Keratinocyte (primary cell): ENCODE measurements at regions not wholly inside any gene's neighbourhood (a gene's known extent, or its start where the extent isn't known, plus 50 kb on each side); places are given as distances from the start of the nearest gene placed in this dataset.

Experiments used
- EZH2 ChIP-seq: IDR thresholded peaks from one replicate; pipeline ENCODE4 v1.6.1; 2012; ENCODE audit warnings: inconsistent platforms, mild to moderate bottlenecking, low read length, moderate library complexity
- TF ChIP-seq, protein P1 (sequence below), 3 experiments: IDR thresholded peaks in 1 of 3; conservative IDR thresholded peaks in 1 of 3; optimal IDR thresholded peaks in 1 of 3; 2 replicates in 2 of 3; 3 replicates in 1 of 3; pipeline versions ENCODE3 to v1.5.1; 2011; ENCODE audit warnings: low read length in 3 of 3, mild to moderate bottlenecking in 3 of 3, moderate library complexity in 2 of 3, control low read depth in 1 of 3, inconsistent platforms in 1 of 3; ENCODE audit not compliant: insufficient read depth in 2 of 3; ENCODE audit errors: extremely low read depth in 1 of 3

DNA sequence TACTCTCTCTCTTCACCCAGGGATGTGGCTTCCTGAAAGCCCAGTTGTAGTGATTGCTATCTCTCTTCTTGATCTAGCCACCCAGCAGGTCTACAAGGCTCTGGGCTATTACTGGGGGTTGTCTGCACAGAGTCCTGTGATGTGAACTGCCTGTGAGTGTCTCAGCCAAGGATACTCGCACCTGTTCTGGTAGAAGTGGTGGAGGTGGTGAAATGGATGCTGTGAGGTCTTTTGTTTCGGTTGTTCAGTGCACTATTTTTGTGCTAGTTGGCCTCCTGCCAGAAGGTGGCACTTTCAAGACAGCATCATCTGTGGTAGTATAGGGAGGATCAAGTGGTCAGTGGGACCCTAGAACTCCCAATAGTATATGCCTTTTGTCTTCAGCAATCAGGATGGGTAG is 268.0 kb downstream of the GABRG1 start:
- TF ChIP-seq EZH2, result no peak
- TF ChIP-seq, protein P1, sequence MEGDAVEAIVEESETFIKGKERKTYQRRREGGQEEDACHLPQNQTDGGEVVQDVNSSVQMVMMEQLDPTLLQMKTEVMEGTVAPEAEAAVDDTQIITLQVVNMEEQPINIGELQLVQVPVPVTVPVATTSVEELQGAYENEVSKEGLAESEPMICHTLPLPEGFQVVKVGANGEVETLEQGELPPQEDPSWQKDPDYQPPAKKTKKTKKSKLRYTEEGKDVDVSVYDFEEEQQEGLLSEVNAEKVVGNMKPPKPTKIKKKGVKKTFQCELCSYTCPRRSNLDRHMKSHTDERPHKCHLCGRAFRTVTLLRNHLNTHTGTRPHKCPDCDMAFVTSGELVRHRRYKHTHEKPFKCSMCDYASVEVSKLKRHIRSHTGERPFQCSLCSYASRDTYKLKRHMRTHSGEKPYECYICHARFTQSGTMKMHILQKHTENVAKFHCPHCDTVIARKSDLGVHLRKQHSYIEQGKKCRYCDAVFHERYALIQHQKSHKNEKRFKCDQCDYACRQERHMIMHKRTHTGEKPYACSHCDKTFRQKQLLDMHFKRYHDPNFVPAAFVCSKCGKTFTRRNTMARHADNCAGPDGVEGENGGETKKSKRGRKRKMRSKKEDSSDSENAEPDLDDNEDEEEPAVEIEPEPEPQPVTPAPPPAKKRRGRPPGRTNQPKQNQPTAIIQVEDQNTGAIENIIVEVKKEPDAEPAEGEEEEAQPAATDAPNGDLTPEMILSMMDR (optimal IDR thresholded peaks at IDR 0.05 in 1 of 3, IDR thresholded peaks at IDR 0.05 in 1 of 3, conservative IDR thresholded peaks at IDR 0.05 in 1 of 3; ENCODE audit: extremely low read depth in 1 of 3, insufficient read depth in 2 of 3, low read length in 3 of 3), result no peak
